Hepatic stellate cell (primary cell): ENCODE measurements at regions not wholly inside any gene's neighbourhood (a gene's known extent, or its start where the extent isn't known, plus 50 kb on each side); places are given as distances from the start of the nearest gene placed in this dataset.

Experiments
- DNase-seq: peaks from one replicate; pipeline ENCODE4 v3.0.0; 2011; ENCODE audit warnings: low spot score

GRCh38 chr9:120212153-120212852 lies 367.7 kb downstream of the CDK5RAP2 start:
- no peak for DNase-seq

GRCh38 chr9:120210274-120210673 lies 369.7 kb downstream of the CDK5RAP2 start:
- no peak for DNase-seq

GRCh38 chr9:120202856-120203654 lies 376.9 kb downstream of the CDK5RAP2 start:
- no peak for DNase-seq

- no peak for DNase-seq
Measured at GRCh38 chr9:120198027-120198426, 381.9 kb downstream of the CDK5RAP2 start.

- no peak for DNase-seq
Measured at GRCh38 chr9:120197605-120198004, 382.4 kb downstream of the CDK5RAP2 start.

- DNase-seq: no peak
Measured at GRCh38 chr9:120191141-120191540, 388.8 kb downstream of the CDK5RAP2 start.

- no peak for DNase-seq
Measured at GRCh38 chr9:120187758-120188157, 392.2 kb downstream of the CDK5RAP2 start.

- no peak for DNase-seq
Measured at GRCh38 chr9:120186276-120186675, 393.7 kb downstream of the CDK5RAP2 start.

GRCh38 chr9:120184266-120184665 lies 395.7 kb downstream of the CDK5RAP2 start:
- DNase-seq: no peak

GRCh38 chr9:120183615-120184014 lies 396.4 kb downstream of the CDK5RAP2 start:
- no peak for DNase-seq

- no peak for DNase-seq
Measured at GRCh38 chr9:120182011-120182410, 398.0 kb downstream of the CDK5RAP2 start.

- DNase-seq: no peak
Measured at GRCh38 chr9:120177121-120177520, 402.8 kb downstream of the CDK5RAP2 start.

- DNase-seq: no peak
Measured at GRCh38 chr9:120175031-120175430, 404.9 kb downstream of the CDK5RAP2 start.

- no peak for DNase-seq
Measured at GRCh38 chr9:120161776-120162175, 418.2 kb downstream of the CDK5RAP2 start.

GRCh38 chr9:120158221-120158620 lies 421.7 kb downstream of the CDK5RAP2 start:
- DNase-seq: no peak

- DNase-seq: no peak
Measured at GRCh38 chr9:120156376-120156775, 423.6 kb downstream of the CDK5RAP2 start.

- DNase-seq: no peak
Measured at GRCh38 chr9:120153258-120153657, 426.7 kb downstream of the CDK5RAP2 start.

- no peak for DNase-seq
Measured at GRCh38 chr9:120152295-120152694, 427.7 kb downstream of the CDK5RAP2 start.

- no peak for DNase-seq
Measured at GRCh38 chr9:120151806-120152205, 428.2 kb downstream of the CDK5RAP2 start.

GRCh38 chr9:120151149-120151548 lies 428.8 kb downstream of the CDK5RAP2 start:
- DNase-seq: no peak

- no peak for DNase-seq
Measured at GRCh38 chr9:120138955-120139354, 441.0 kb downstream of the CDK5RAP2 start.

GRCh38 chr9:120137186-120137840 lies 442.7 kb downstream of the CDK5RAP2 start:
- DNase-seq: no peak

- DNase-seq: no peak
Measured at GRCh38 chr9:120136696-120137095, 443.3 kb downstream of the CDK5RAP2 start.
